ENCODE measurements at regions not wholly inside any gene's neighbourhood (a gene's known extent, or its start where the extent isn't known, plus 50 kb on each side); places are given as distances from the start of the nearest gene placed in this dataset.

DNA sequence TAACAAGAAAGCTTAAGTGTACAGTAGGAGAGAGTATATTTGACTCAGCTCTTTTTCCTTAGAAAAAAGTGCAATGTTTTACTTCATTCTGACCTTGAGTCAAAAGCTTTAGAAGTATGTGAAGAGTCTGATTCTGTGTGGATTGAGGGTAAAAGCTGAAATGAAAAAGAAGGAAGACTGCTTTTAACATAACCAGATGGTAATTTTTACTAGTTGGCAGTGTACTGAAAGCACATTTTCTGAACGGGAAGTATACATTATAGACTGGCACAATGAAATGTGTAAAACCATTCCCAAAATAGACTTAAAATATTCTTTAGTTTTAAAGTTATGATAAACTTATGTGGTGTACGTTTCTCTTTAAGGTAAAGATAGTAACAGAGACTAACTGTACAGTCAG, 197.8 kb upstream of the ZNF717 start:
- TF ChIP-seq, protein P1, sequence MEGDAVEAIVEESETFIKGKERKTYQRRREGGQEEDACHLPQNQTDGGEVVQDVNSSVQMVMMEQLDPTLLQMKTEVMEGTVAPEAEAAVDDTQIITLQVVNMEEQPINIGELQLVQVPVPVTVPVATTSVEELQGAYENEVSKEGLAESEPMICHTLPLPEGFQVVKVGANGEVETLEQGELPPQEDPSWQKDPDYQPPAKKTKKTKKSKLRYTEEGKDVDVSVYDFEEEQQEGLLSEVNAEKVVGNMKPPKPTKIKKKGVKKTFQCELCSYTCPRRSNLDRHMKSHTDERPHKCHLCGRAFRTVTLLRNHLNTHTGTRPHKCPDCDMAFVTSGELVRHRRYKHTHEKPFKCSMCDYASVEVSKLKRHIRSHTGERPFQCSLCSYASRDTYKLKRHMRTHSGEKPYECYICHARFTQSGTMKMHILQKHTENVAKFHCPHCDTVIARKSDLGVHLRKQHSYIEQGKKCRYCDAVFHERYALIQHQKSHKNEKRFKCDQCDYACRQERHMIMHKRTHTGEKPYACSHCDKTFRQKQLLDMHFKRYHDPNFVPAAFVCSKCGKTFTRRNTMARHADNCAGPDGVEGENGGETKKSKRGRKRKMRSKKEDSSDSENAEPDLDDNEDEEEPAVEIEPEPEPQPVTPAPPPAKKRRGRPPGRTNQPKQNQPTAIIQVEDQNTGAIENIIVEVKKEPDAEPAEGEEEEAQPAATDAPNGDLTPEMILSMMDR (IDR thresholded peaks at IDR 0.05), result no peak
- no peak for TF ChIP-seq POLR2A (IDR thresholded peaks at IDR 0.05)

Measured in lower leg skin (tissue), 3 donors.